A673 (cell line): ENCODE measurements at regions not wholly inside any gene's neighbourhood (a gene's known extent, or its start where the extent isn't known, plus 50 kb on each side); places are given as distances from the start of the nearest gene placed in this dataset.

Experiments used
- EZH2 ChIP-seq: fragments of 200-600 bp; sonication (generic); IDR thresholded peaks from 2 replicates; pipeline ENCODE4 v1.6.1; 2017; ENCODE audit warnings: borderline replicate concordance, low read depth, mild to moderate bottlenecking, mixed read lengths, antibody characterized with exemption, low read length; ENCODE audit not compliant: poor library complexity, severe bottlenecking
- TF ChIP-seq, protein P1 (sequence below): fragments of 300-800, 200-600 bp; sonication (generic); conservative IDR thresholded peaks from 2 replicates; pipeline ENCODE4 v1.5.1; 2017; ENCODE audit warnings: low read depth, mild to moderate bottlenecking, antibody characterized with exemption, low read length, moderate library complexity, mixed read lengths

DNA sequence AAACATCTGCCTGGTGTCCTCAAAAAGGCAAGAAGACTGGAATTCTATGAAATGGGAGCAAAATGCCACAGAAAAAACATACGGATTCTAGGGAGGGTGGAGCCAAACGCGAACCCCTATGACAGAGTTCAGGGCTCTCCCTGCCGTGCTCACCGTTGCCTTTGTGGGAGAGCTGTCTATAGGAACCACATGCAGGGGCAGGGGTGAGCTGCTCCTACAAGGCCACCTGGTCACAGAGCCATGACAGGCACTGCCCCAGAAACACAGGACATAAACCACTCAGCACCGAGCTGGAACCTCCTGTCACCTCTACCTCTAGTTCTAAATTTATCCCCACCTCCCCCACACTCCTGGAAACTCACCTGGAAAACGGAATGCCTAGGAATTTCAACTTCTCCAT is 155.1 kb upstream of the ZNF32 start:
- no peak for TF ChIP-seq EZH2
- TF ChIP-seq, protein P1, sequence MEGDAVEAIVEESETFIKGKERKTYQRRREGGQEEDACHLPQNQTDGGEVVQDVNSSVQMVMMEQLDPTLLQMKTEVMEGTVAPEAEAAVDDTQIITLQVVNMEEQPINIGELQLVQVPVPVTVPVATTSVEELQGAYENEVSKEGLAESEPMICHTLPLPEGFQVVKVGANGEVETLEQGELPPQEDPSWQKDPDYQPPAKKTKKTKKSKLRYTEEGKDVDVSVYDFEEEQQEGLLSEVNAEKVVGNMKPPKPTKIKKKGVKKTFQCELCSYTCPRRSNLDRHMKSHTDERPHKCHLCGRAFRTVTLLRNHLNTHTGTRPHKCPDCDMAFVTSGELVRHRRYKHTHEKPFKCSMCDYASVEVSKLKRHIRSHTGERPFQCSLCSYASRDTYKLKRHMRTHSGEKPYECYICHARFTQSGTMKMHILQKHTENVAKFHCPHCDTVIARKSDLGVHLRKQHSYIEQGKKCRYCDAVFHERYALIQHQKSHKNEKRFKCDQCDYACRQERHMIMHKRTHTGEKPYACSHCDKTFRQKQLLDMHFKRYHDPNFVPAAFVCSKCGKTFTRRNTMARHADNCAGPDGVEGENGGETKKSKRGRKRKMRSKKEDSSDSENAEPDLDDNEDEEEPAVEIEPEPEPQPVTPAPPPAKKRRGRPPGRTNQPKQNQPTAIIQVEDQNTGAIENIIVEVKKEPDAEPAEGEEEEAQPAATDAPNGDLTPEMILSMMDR, result no peak
